ENCODE measurements at regions not wholly inside any gene's neighbourhood (a gene's known extent, or its start where the extent isn't known, plus 50 kb on each side); places are given as distances from the start of the nearest gene placed in this dataset.

- Histone ChIP-seq H3K9me3 (ENCODE audit: control insufficient read depth, insufficient read depth, low read length) (no peaks in the 10 kb centered on the region), H3K27me3 (ENCODE audit: control insufficient read depth, insufficient read depth, low read length) (no peaks in the 10 kb centered on the region), H3K36me3 (ENCODE audit: control insufficient read depth, insufficient read depth, low read length) (no peaks in the 10 kb centered on the region), H3K9ac (ENCODE audit: low read depth, low read length) (no peak overlapping the region), H3K4me1 (ENCODE audit: control insufficient read depth, insufficient read depth, low read length) (no peaks in the 10 kb centered on the region), H3K4me3 (ENCODE audit: low read depth, low read length) (no peak overlapping the region)
Measured at GRCh38 chr10:111531690-111532089, 454.9 kb downstream of the ADRA2A start.

- H3K4me3 ChIP-seq (ENCODE audit: low read depth, low read length) = no peak overlapping the region
- no peaks in the 10 kb centered on the region for H3K4me1 ChIP-seq (ENCODE audit: control insufficient read depth, insufficient read depth, low read length)
Measured at GRCh38 chr10:111532139-111532538, 455.3 kb downstream of the ADRA2A start.

GRCh38 chr10:111539246-111539645, 462.4 kb downstream of the ADRA2A start:
- H3K9me3 ChIP-seq (ENCODE audit: control insufficient read depth, insufficient read depth, low read length) = no peaks in the 10 kb centered on the region
- H3K4me1 ChIP-seq (ENCODE audit: control insufficient read depth, insufficient read depth, low read length) = no peaks in the 10 kb centered on the region
- no peak overlapping the region for H3K4me3 ChIP-seq (ENCODE audit: low read depth, low read length)
- H3K36me3 ChIP-seq (ENCODE audit: control insufficient read depth, insufficient read depth, low read length) = no peaks in the 10 kb centered on the region
- no peaks in the 10 kb centered on the region for H3K27me3 ChIP-seq (ENCODE audit: control insufficient read depth, insufficient read depth, low read length)
- no peak overlapping the region for H3K9ac ChIP-seq (ENCODE audit: low read depth, low read length)

More at GRCh38 chr10:111532139-111532538, 455.3 kb downstream of the ADRA2A start:
- Histone ChIP-seq H3K36me3 (ENCODE audit: control insufficient read depth, insufficient read depth, low read length) (no peaks in the 10 kb centered on the region), H3K27me3 (ENCODE audit: control insufficient read depth, insufficient read depth, low read length) (no peaks in the 10 kb centered on the region), H3K9ac (ENCODE audit: low read depth, low read length) (no peak overlapping the region), H3K9me3 (ENCODE audit: control insufficient read depth, insufficient read depth, low read length) (no peaks in the 10 kb centered on the region)

- Histone ChIP-seq H3K27me3 (ENCODE audit: control insufficient read depth, insufficient read depth, low read length) (no peaks in the 10 kb centered on the region), H3K4me3 (ENCODE audit: low read depth, low read length) (no peak overlapping the region), H3K9me3 (ENCODE audit: control insufficient read depth, insufficient read depth, low read length) (no peaks in the 10 kb centered on the region), H3K9ac (ENCODE audit: low read depth, low read length) (no peak overlapping the region), H3K4me1 (ENCODE audit: control insufficient read depth, insufficient read depth, low read length) (no peaks in the 10 kb centered on the region), H3K36me3 (ENCODE audit: control insufficient read depth, insufficient read depth, low read length) (no peaks in the 10 kb centered on the region)
Measured at GRCh38 chr10:111543854-111544253, 467.0 kb downstream of the ADRA2A start.

- H3K4me1 ChIP-seq (ENCODE audit: control insufficient read depth, insufficient read depth, low read length) = no peaks in the 10 kb centered on the region
- H3K9me3 ChIP-seq (ENCODE audit: control insufficient read depth, insufficient read depth, low read length) = no peaks in the 10 kb centered on the region
- no peak overlapping the region for H3K9ac ChIP-seq (ENCODE audit: low read depth, low read length)
- H3K36me3 ChIP-seq (ENCODE audit: control insufficient read depth, insufficient read depth, low read length) = no peaks in the 10 kb centered on the region
- no peak overlapping the region for H3K4me3 ChIP-seq (ENCODE audit: low read depth, low read length)
- H3K27me3 ChIP-seq (ENCODE audit: control insufficient read depth, insufficient read depth, low read length) = no peaks in the 10 kb centered on the region
Measured at GRCh38 chr10:111545861-111546605, 469.2 kb downstream of the ADRA2A start.

- no peaks in the 10 kb centered on the region for H3K36me3 ChIP-seq (ENCODE audit: control insufficient read depth, insufficient read depth, low read length)
- H3K27me3 ChIP-seq (ENCODE audit: control insufficient read depth, insufficient read depth, low read length) = no peaks in the 10 kb centered on the region
- H3K4me3 ChIP-seq (ENCODE audit: low read depth, low read length) = no peak overlapping the region
- H3K9me3 ChIP-seq (ENCODE audit: control insufficient read depth, insufficient read depth, low read length) = no peaks in the 10 kb centered on the region
- no peaks in the 10 kb centered on the region for H3K4me1 ChIP-seq (ENCODE audit: control insufficient read depth, insufficient read depth, low read length)
- no peak overlapping the region for H3K9ac ChIP-seq (ENCODE audit: low read depth, low read length)
Measured at GRCh38 chr10:111548084-111548726, 471.4 kb downstream of the ADRA2A start.

- no peak overlapping the region for H3K9ac ChIP-seq (ENCODE audit: low read depth, low read length)
- no peaks in the 10 kb centered on the region for H3K27me3 ChIP-seq (ENCODE audit: control insufficient read depth, insufficient read depth, low read length)
- H3K9me3 ChIP-seq (ENCODE audit: control insufficient read depth, insufficient read depth, low read length) = no peaks in the 10 kb centered on the region
- H3K4me1 ChIP-seq (ENCODE audit: control insufficient read depth, insufficient read depth, low read length) = no peaks in the 10 kb centered on the region
- no peak overlapping the region for H3K4me3 ChIP-seq (ENCODE audit: low read depth, low read length)
- no peaks in the 10 kb centered on the region for H3K36me3 ChIP-seq (ENCODE audit: control insufficient read depth, insufficient read depth, low read length)
Measured at GRCh38 chr10:111551001-111551400, 474.2 kb downstream of the ADRA2A start.

- no peak overlapping the region for H3K4me3 ChIP-seq (ENCODE audit: low read depth, low read length)
Measured at GRCh38 chr10:111556666-111557065, 479.8 kb downstream of the ADRA2A start.

GRCh38 chr10:111558211-111558610, 481.4 kb downstream of the ADRA2A start:
- Histone ChIP-seq H3K4me1 (ENCODE audit: control insufficient read depth, insufficient read depth, low read length) (peaks cover 2% of the 10 kb centered on the region), H3K9me3 (ENCODE audit: control insufficient read depth, insufficient read depth, low read length) (no peaks in the 10 kb centered on the region), H3K9ac (ENCODE audit: low read depth, low read length) (no peak overlapping the region), H3K4me3 (ENCODE audit: low read depth, low read length) (no peak overlapping the region), H3K36me3 (ENCODE audit: control insufficient read depth, insufficient read depth, low read length) (no peaks in the 10 kb centered on the region), H3K27me3 (ENCODE audit: control insufficient read depth, insufficient read depth, low read length) (no peaks in the 10 kb centered on the region)

More at GRCh38 chr10:111556666-111557065, 479.8 kb downstream of the ADRA2A start:
- Histone ChIP-seq H3K9me3 (ENCODE audit: control insufficient read depth, insufficient read depth, low read length) (no peaks in the 10 kb centered on the region), H3K4me1 (ENCODE audit: control insufficient read depth, insufficient read depth, low read length) (peaks cover 2% of the 10 kb centered on the region), H3K9ac (ENCODE audit: low read depth, low read length) (no peak overlapping the region), H3K36me3 (ENCODE audit: control insufficient read depth, insufficient read depth, low read length) (no peaks in the 10 kb centered on the region), H3K27me3 (ENCODE audit: control insufficient read depth, insufficient read depth, low read length) (no peaks in the 10 kb centered on the region)

- H3K4me3 ChIP-seq (ENCODE audit: low read depth, low read length) = no peak overlapping the region
- H3K9ac ChIP-seq (ENCODE audit: low read depth, low read length) = no peak overlapping the region
- peaks cover 2% of the 10 kb centered on the region for H3K4me1 ChIP-seq (ENCODE audit: control insufficient read depth, insufficient read depth, low read length)
- no peaks in the 10 kb centered on the region for H3K9me3 ChIP-seq (ENCODE audit: control insufficient read depth, insufficient read depth, low read length)
- H3K36me3 ChIP-seq (ENCODE audit: control insufficient read depth, insufficient read depth, low read length) = no peaks in the 10 kb centered on the region
- H3K27me3 ChIP-seq (ENCODE audit: control insufficient read depth, insufficient read depth, low read length) = no peaks in the 10 kb centered on the region
Measured at GRCh38 chr10:111560027-111560426, 483.2 kb downstream of the ADRA2A start.

- Histone ChIP-seq H3K36me3 (ENCODE audit: control insufficient read depth, insufficient read depth, low read length) (no peaks in the 10 kb centered on the region), H3K9ac (ENCODE audit: low read depth, low read length) (no peak overlapping the region), H3K27me3 (ENCODE audit: control insufficient read depth, insufficient read depth, low read length) (no peaks in the 10 kb centered on the region), H3K4me1 (ENCODE audit: control insufficient read depth, insufficient read depth, low read length) (peaks cover 2% of the 10 kb centered on the region), H3K9me3 (ENCODE audit: control insufficient read depth, insufficient read depth, low read length) (no peaks in the 10 kb centered on the region), H3K4me3 (ENCODE audit: low read depth, low read length) (no peak overlapping the region)
Measured at GRCh38 chr10:111561124-111561523, 484.3 kb downstream of the ADRA2A start.

- Histone ChIP-seq H3K9me3 (ENCODE audit: control insufficient read depth, insufficient read depth, low read length) (no peaks in the 10 kb centered on the region), H3K36me3 (ENCODE audit: control insufficient read depth, insufficient read depth, low read length) (no peaks in the 10 kb centered on the region), H3K4me1 (ENCODE audit: control insufficient read depth, insufficient read depth, low read length) (peaks cover 2% of the 10 kb centered on the region), H3K9ac (ENCODE audit: low read depth, low read length) (no peak overlapping the region), H3K27me3 (ENCODE audit: control insufficient read depth, insufficient read depth, low read length) (no peaks in the 10 kb centered on the region), H3K4me3 (ENCODE audit: low read depth, low read length) (no peak overlapping the region)
Measured at GRCh38 chr10:111565542-111565941, 488.7 kb downstream of the ADRA2A start.

Data from iPS-15b (cell line).